ENCODE measurements at regions not wholly inside any gene's neighbourhood (a gene's known extent, or its start where the extent isn't known, plus 50 kb on each side); places are given as distances from the start of the nearest gene placed in this dataset.
"Not testable (repeated sequence)": the region's sequence is repeated elsewhere in the genome, so short reads cannot be mapped to it uniquely, and the experiment has no call there.

GRCh38 chr5:112026879-112027278 is 269.9 kb upstream of the NREP start:
- not testable (repeated sequence) for TF ChIP-seq POLR2A, CTCF, POLR2AphosphoS5 (IDR thresholded peaks at IDR 0.05)

Data from prostate gland (tissue), 2 donors.